ENCODE measurements at regions not wholly inside any gene's neighbourhood (a gene's known extent, or its start where the extent isn't known, plus 50 kb on each side); places are given as distances from the start of the nearest gene placed in this dataset.

- Histone ChIP-seq H3K9me3 (no peaks in the 10 kb centered on the region), H3K36me3 (ENCODE audit: insufficient read depth in 1 of 2, low read depth in 1 of 2) (no peaks in the 10 kb centered on the region), H3K4me3 (no peak overlapping the region), H3K27ac (no peak overlapping the region), H3K4me1 (no peaks in the 10 kb centered on the region), H3K27me3 (ENCODE audit: insufficient read depth in 3 of 3, low read length in 2 of 3) (no peaks in the 10 kb centered on the region)
- 58 to 70% (median 65%) methylated on average over 5 of the region's 5 CpGs for WGBS, 3 donors
- no peak for TF ChIP-seq CTCF (IDR thresholded peaks at IDR 0.05)
- intact Hi-C loops (cut with DNase I): no loop called here
- DNase-seq (no peak), ATAC-seq (no peak)
Measured at GRCh38 chr5:7068899-7069298, 327.0 kb upstream of the ADCY2 start.

GRCh38 chr5:7072188-7072587 is 323.8 kb upstream of the ADCY2 start:
- no peaks in the 10 kb centered on the region for H3K27me3 ChIP-seq (ENCODE audit: insufficient read depth in 3 of 3, low read length in 2 of 3)
- intact Hi-C loops (cut with DNase I): no loop called here
- DNase-seq (no peak), ATAC-seq (no peak)
- H3K4me1 ChIP-seq: no peaks in the 10 kb centered on the region
- no peak for TF ChIP-seq CTCF (IDR thresholded peaks at IDR 0.05)
- no peak overlapping the region for H3K4me3 ChIP-seq
- WGBS, 3 donors: 50 to 57% (median 51%) methylated on average over 4 of the region's 4 CpGs
- no peaks in the 10 kb centered on the region for H3K36me3 ChIP-seq (ENCODE audit: insufficient read depth in 1 of 2, low read depth in 1 of 2)
- no peak overlapping the region for H3K27ac ChIP-seq
- H3K9me3 ChIP-seq: no peaks in the 10 kb centered on the region

- intact Hi-C loops (cut with DNase I): no loop called here
- Histone ChIP-seq H3K36me3 (ENCODE audit: insufficient read depth in 1 of 2, low read depth in 1 of 2) (no peaks in the 10 kb centered on the region), H3K27ac (no peak overlapping the region), H3K9me3 (no peaks in the 10 kb centered on the region), H3K4me3 (no peak overlapping the region), H3K27me3 (ENCODE audit: insufficient read depth in 3 of 3, low read length in 2 of 3) (no peaks in the 10 kb centered on the region), H3K4me1 (no peaks in the 10 kb centered on the region)
- DNase-seq (no peak), ATAC-seq (no peak)
- no peak for TF ChIP-seq CTCF (IDR thresholded peaks at IDR 0.05)
- WGBS, 3 donors: 80 to 88% (median 84%) methylated on average over 6 of the region's 6 CpGs
Measured at GRCh38 chr5:7073666-7074065, 322.3 kb upstream of the ADCY2 start.

- Histone ChIP-seq H3K9me3 (no peaks in the 10 kb centered on the region), H3K4me3 (no peak overlapping the region), H3K36me3 (ENCODE audit: insufficient read depth in 1 of 2, low read depth in 1 of 2) (no peaks in the 10 kb centered on the region), H3K4me1 (no peaks in the 10 kb centered on the region), H3K27me3 (ENCODE audit: insufficient read depth in 3 of 3, low read length in 2 of 3) (no peaks in the 10 kb centered on the region), H3K27ac (no peak overlapping the region)
- 43 to 65% (median 57%) methylated on average over 1 of the region's 1 CpG for WGBS, 3 donors
- DNase-seq (no peak), ATAC-seq (no peak)
- intact Hi-C loops (cut with DNase I): no loop called here
- no peak for TF ChIP-seq CTCF (IDR thresholded peaks at IDR 0.05)
Measured at GRCh38 chr5:7074176-7074575, 321.8 kb upstream of the ADCY2 start.

GRCh38 chr5:7075470-7075869 is 320.5 kb upstream of the ADCY2 start:
- Histone ChIP-seq H3K27ac (no peak overlapping the region), H3K9me3 (no peaks in the 10 kb centered on the region), H3K4me1 (no peaks in the 10 kb centered on the region), H3K4me3 (no peak overlapping the region), H3K27me3 (ENCODE audit: insufficient read depth in 3 of 3, low read length in 2 of 3) (no peaks in the 10 kb centered on the region), H3K36me3 (ENCODE audit: insufficient read depth in 1 of 2, low read depth in 1 of 2) (no peaks in the 10 kb centered on the region)
- intact Hi-C loops (cut with DNase I): no loop called here
- ATAC-seq (no peak), DNase-seq (no peak)
- TF ChIP-seq CTCF (IDR thresholded peaks at IDR 0.05): no peak
- WGBS, 3 donors: 46 to 67% (median 67%) methylated on average over 1 of the region's 1 CpG

Data from psoas muscle (tissue), 7 donors.